Testis (tissue), 2 donors: ENCODE measurements at regions not wholly inside any gene's neighbourhood (a gene's known extent, or its start where the extent isn't known, plus 50 kb on each side); places are given as distances from the start of the nearest gene placed in this dataset.

Source experiments
- CTCF ChIP-seq, 3 experiments: fragments of 450-650 bp in 2 of 3; fragments of 200-600 bp in 1 of 3; sonication (generic) in 1 of 3; IDR thresholded peaks; one replicate each; pipeline ENCODE4 v1.5.1; 2016 to 2019; ENCODE audit warnings: antibody characterized with exemption in 3 of 3, mild to moderate bottlenecking in 2 of 3, moderate library complexity in 1 of 3
- POLR2A ChIP-seq: fragments of 450-650 bp; IDR thresholded peaks from one replicate; pipeline ENCODE4 v1.6.1; 2017; ENCODE audit warnings: antibody characterized with exemption, mild to moderate bottlenecking, moderate library complexity

- TF ChIP-seq CTCF (IDR thresholded peaks at IDR 0.05) (no peak), POLR2A (no peak)
Observed at GRCh38 chr22:27690599-27690998, 111.0 kb downstream of the MN1 start.
